HL-60 (cell line): ENCODE measurements at regions not wholly inside any gene's neighbourhood (a gene's known extent, or its start where the extent isn't known, plus 50 kb on each side); places are given as distances from the start of the nearest gene placed in this dataset.
A peak's percentile ranks its signal among the peaks of the same experiment; 100 is the strongest.

Source experiments
- DNase-seq, 2 experiments: peaks; one replicate each; pipeline ENCODE4 v3.0.0-alpha.2; 2010 to 2020; ENCODE audit warnings: low read depth in 1 of 2, low spot score in 1 of 2
- H3K27ac ChIP-seq: fragments of 250-450 bp; sonication (Bioruptor Pico); replicated peaks from 2 replicates; pipeline ENCODE4 v1.5.1; 2020; ENCODE audit warnings: mild to moderate bottlenecking, moderate library complexity
- H3K27me3 ChIP-seq: fragments of 250-450 bp; sonication (Bioruptor Pico); 2 replicates; pipeline ENCODE4 v1.5.1; 2021; ENCODE audit warnings: mild to moderate bottlenecking, moderate library complexity; ENCODE audit not compliant: insufficient read depth, poor library complexity, severe bottlenecking
- H3K4me3 ChIP-seq: replicated peaks from 2 replicates; pipeline ENCODE4 v1.5.1; 2011; ENCODE audit warnings: mild to moderate bottlenecking, control low read depth, low read length; ENCODE audit not compliant: insufficient read depth
- CTCF ChIP-seq: IDR thresholded peaks from one replicate; pipeline ENCODE4 v1.5.1; 2011; ENCODE audit warnings: low read length, control low read depth, inconsistent platforms; ENCODE audit not compliant: insufficient read depth
- GABPA ChIP-seq: IDR thresholded peaks from 2 replicates; pipeline ENCODE4 v1.6.1; 2012; ENCODE audit warnings: low read depth
- POLR2AphosphoS5 ChIP-seq: IDR thresholded peaks from 2 replicates; pipeline ENCODE4 v1.6.1; 2012; ENCODE audit warnings: low read depth
- REST ChIP-seq: IDR thresholded peaks from 2 replicates; pipeline ENCODE4 v1.6.1; 2012; ENCODE audit warnings: low read depth; ENCODE audit not compliant: insufficient replicate concordance
- SPI1 ChIP-seq: IDR thresholded peaks from 2 replicates; pipeline ENCODE4 v1.6.1; 2012; ENCODE audit warnings: low read depth, mild to moderate bottlenecking, borderline replicate concordance

GRCh38 chr6:158870649-158870957 is 51.4 kb upstream of the EZR start:
- DNase-seq = no peak
- Histone ChIP-seq H3K4me3 (no peak overlapping the region), H3K27ac (no peak overlapping the region), H3K27me3 (peaks cover 2% of the 10 kb centered on the region)
- no peak for TF ChIP-seq SPI1
- TF ChIP-seq GABPA = no peak
- TF ChIP-seq REST = no peak
- TF ChIP-seq POLR2AphosphoS5 = no peak
- no peak for TF ChIP-seq CTCF

GRCh38 chr6:158869826-158870648 is 50.9 kb upstream of the EZR start:
- Histone ChIP-seq H3K27me3 (peaks cover 5% of the 10 kb centered on the region), H3K4me3 (peak overlapping the region; percentile 45), H3K27ac (peak overlapping the region; percentile 59)
- TF ChIP-seq SPI1 (no peak), GABPA (no peak), REST (no peak), CTCF (no peak), POLR2AphosphoS5 (peak; percentile 69)
- peak; percentile 84 to 94 for DNase-seq

- peak overlapping the region; percentile 71 for H3K27ac ChIP-seq
- peak overlapping the region; percentile 45 for H3K4me3 ChIP-seq
- TF ChIP-seq POLR2AphosphoS5 (no peak), REST (no peak), SPI1 (no peak), GABPA (no peak), CTCF (no peak)
- DNase-seq = no peak
- H3K27me3 ChIP-seq = peaks cover 5% of the 10 kb centered on the region
These were observed 50.0 kb upstream of the EZR start for GRCh38 chr6:158868890-158869825.
